Fibroblast of lung (primary cell): ENCODE measurements at regions not wholly inside any gene's neighbourhood (a gene's known extent, or its start where the extent isn't known, plus 50 kb on each side); places are given as distances from the start of the nearest gene placed in this dataset.

Source experiments
- EZH2 ChIP-seq: IDR thresholded peaks from 2 replicates; pipeline ENCODE4 v1.5.1; 2012; ENCODE audit warnings: low read length, control low read depth, mild to moderate bottlenecking; ENCODE audit errors: missing control alignments
- TF ChIP-seq, protein P1 (sequence below), 2 donors: IDR thresholded peaks in 1 of 2; conservative IDR thresholded peaks in 1 of 2; 1 replicate in 1 of 2; 2 replicates in 1 of 2; pipeline ENCODE4 v1.5.1; 2011 to 2012; ENCODE audit warnings: low read length in 2 of 2, control low read depth in 1 of 2, inconsistent platforms in 1 of 2, low read depth in 1 of 2, mild to moderate bottlenecking in 1 of 2

DNA sequence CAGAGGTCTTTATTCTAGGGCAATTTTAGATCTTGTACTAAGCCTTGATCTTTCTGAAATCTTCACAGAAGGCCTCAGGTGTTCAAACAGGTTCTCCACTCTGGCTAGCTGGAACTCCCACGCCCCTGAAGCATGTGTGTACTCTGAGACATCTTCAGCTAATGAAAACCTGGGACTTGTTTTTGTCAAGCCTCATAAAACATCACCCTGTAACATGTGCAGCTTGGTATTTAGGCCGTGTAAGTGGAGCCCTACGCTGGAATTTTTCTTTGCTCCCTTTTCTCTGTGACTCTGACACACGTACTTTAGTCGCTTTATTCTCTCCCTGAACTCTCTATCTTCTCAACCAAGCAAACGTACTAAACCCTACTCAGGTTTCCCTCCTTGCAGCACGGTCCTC is 701.9 kb upstream of the ZP4 start:
- TF ChIP-seq, protein P1, sequence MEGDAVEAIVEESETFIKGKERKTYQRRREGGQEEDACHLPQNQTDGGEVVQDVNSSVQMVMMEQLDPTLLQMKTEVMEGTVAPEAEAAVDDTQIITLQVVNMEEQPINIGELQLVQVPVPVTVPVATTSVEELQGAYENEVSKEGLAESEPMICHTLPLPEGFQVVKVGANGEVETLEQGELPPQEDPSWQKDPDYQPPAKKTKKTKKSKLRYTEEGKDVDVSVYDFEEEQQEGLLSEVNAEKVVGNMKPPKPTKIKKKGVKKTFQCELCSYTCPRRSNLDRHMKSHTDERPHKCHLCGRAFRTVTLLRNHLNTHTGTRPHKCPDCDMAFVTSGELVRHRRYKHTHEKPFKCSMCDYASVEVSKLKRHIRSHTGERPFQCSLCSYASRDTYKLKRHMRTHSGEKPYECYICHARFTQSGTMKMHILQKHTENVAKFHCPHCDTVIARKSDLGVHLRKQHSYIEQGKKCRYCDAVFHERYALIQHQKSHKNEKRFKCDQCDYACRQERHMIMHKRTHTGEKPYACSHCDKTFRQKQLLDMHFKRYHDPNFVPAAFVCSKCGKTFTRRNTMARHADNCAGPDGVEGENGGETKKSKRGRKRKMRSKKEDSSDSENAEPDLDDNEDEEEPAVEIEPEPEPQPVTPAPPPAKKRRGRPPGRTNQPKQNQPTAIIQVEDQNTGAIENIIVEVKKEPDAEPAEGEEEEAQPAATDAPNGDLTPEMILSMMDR (conservative IDR thresholded peaks at IDR 0.05 in 1 of 2, IDR thresholded peaks at IDR 0.05 in 1 of 2; ENCODE audit: low read depth in 1 of 2, low read length in 2 of 2): no peak
- TF ChIP-seq EZH2: no peak
